ENCODE measurements at regions not wholly inside any gene's neighbourhood (a gene's known extent, or its start where the extent isn't known, plus 50 kb on each side); places are given as distances from the start of the nearest gene placed in this dataset.

- H3K4me3 ChIP-seq (ENCODE audit: low read depth, low read length): no peak overlapping the region
- H3K79me1 ChIP-seq (ENCODE audit: low read length): no peaks in the 10 kb centered on the region
- H4K91ac ChIP-seq (ENCODE audit: low read depth, low read length): no peak overlapping the region
- WGBS (ENCODE audit: extremely low coverage, insufficient coverage, insufficient read length): no CpG with 5 or more reads among the region's 4 CpGs
- H4K8ac ChIP-seq (ENCODE audit: low read depth, low read length): no peak overlapping the region
- H2BK12ac ChIP-seq (ENCODE audit: low read length): no peak overlapping the region
- no peaks in the 10 kb centered on the region for H3K36me3 ChIP-seq (ENCODE audit: control insufficient read depth in 1 of 2, insufficient read depth in 2 of 2, low read length in 2 of 2)
- H2AK5ac ChIP-seq (ENCODE audit: low read length): no peak overlapping the region
- no peak overlapping the region for H2BK120ac ChIP-seq (ENCODE audit: insufficient read depth, low read length, poor library complexity)
- no peak for DNase-seq
- H3K79me2 ChIP-seq (ENCODE audit: control insufficient read depth, insufficient read depth, low read length, poor library complexity): no peaks in the 10 kb centered on the region
- no peak overlapping the region for H2BK5ac ChIP-seq (ENCODE audit: low read depth, low read length, poor library complexity)
- no peak overlapping the region for H3K9ac ChIP-seq (ENCODE audit: low read length)
- H3K4ac ChIP-seq (ENCODE audit: low read depth, low read length): no peak overlapping the region
- H2AFZ ChIP-seq (ENCODE audit: insufficient read depth, low read length, poor library complexity): no peak overlapping the region
- no peak overlapping the region for H3K4me2 ChIP-seq (ENCODE audit: low read length)
- no peak overlapping the region for H3K14ac ChIP-seq (ENCODE audit: low read length)
- no peaks in the 10 kb centered on the region for H3K9me3 ChIP-seq (ENCODE audit: insufficient read depth, low read depth, low read length)
- no peak overlapping the region for H3K27ac ChIP-seq (ENCODE audit: low read depth, low read length)
- H3K23ac ChIP-seq (ENCODE audit: low read length): no peak overlapping the region
- no peaks in the 10 kb centered on the region for H3K27me3 ChIP-seq (ENCODE audit: insufficient read depth, low read length)
- H4K12ac ChIP-seq (ENCODE audit: low read depth, low read length): no peak overlapping the region
- no peaks in the 10 kb centered on the region for H3K4me1 ChIP-seq (ENCODE audit: control insufficient read depth in 1 of 2, insufficient read depth in 2 of 2, low read length in 2 of 2)
- H3K18ac ChIP-seq (ENCODE audit: low read length): no peak overlapping the region
These were observed 192.8 kb upstream of the GAS1 start for GRCh38 chr9:87140142-87140541.

- no peak overlapping the region for H4K8ac ChIP-seq (ENCODE audit: low read depth, low read length)
- no CpG with 5 or more reads among the region's 6 CpGs for WGBS (ENCODE audit: extremely low coverage, insufficient coverage, insufficient read length)
- H2BK120ac ChIP-seq (ENCODE audit: insufficient read depth, low read length, poor library complexity): no peak overlapping the region
- no peaks in the 10 kb centered on the region for H3K79me2 ChIP-seq (ENCODE audit: control insufficient read depth, insufficient read depth, low read length, poor library complexity)
- H3K36me3 ChIP-seq (ENCODE audit: control insufficient read depth in 1 of 2, insufficient read depth in 2 of 2, low read length in 2 of 2): no peaks in the 10 kb centered on the region
- no peak overlapping the region for H3K27ac ChIP-seq (ENCODE audit: low read depth, low read length)
- no peaks in the 10 kb centered on the region for H3K9me3 ChIP-seq (ENCODE audit: insufficient read depth, low read depth, low read length)
- H3K27me3 ChIP-seq (ENCODE audit: insufficient read depth, low read length): no peaks in the 10 kb centered on the region
- no peak overlapping the region for H3K14ac ChIP-seq (ENCODE audit: low read length)
- no peak overlapping the region for H3K4me3 ChIP-seq (ENCODE audit: low read depth, low read length)
- H3K9ac ChIP-seq (ENCODE audit: low read length): no peak overlapping the region
- no peak overlapping the region for H3K18ac ChIP-seq (ENCODE audit: low read length)
- H2BK12ac ChIP-seq (ENCODE audit: low read length): no peak overlapping the region
- H3K4me1 ChIP-seq (ENCODE audit: control insufficient read depth in 1 of 2, insufficient read depth in 2 of 2, low read length in 2 of 2): no peaks in the 10 kb centered on the region
- no peak overlapping the region for H3K23ac ChIP-seq (ENCODE audit: low read length)
- H4K91ac ChIP-seq (ENCODE audit: low read depth, low read length): no peak overlapping the region
- H3K79me1 ChIP-seq (ENCODE audit: low read length): no peaks in the 10 kb centered on the region
- no peak overlapping the region for H3K4me2 ChIP-seq (ENCODE audit: low read length)
- no peak for DNase-seq
- H4K12ac ChIP-seq (ENCODE audit: low read depth, low read length): no peak overlapping the region
- H2BK5ac ChIP-seq (ENCODE audit: low read depth, low read length, poor library complexity): no peak overlapping the region
- no peak overlapping the region for H3K4ac ChIP-seq (ENCODE audit: low read depth, low read length)
- no peak overlapping the region for H2AFZ ChIP-seq (ENCODE audit: insufficient read depth, low read length, poor library complexity)
- H2AK5ac ChIP-seq (ENCODE audit: low read length): no peak overlapping the region
These were observed 193.4 kb upstream of the GAS1 start for GRCh38 chr9:87140605-87141109.

GRCh38 chr9:87141124-87141523 lies 193.8 kb upstream of the GAS1 start:
- H3K4me1 ChIP-seq (ENCODE audit: control insufficient read depth in 1 of 2, insufficient read depth in 2 of 2, low read length in 2 of 2): no peaks in the 10 kb centered on the region
- H3K23ac ChIP-seq (ENCODE audit: low read length): no peak overlapping the region
- no CpG with 5 or more reads among the region's 8 CpGs for WGBS (ENCODE audit: extremely low coverage, insufficient coverage, insufficient read length)
- H3K27ac ChIP-seq (ENCODE audit: low read depth, low read length): no peak overlapping the region
- H3K4ac ChIP-seq (ENCODE audit: low read depth, low read length): no peak overlapping the region
- no peaks in the 10 kb centered on the region for H3K9me3 ChIP-seq (ENCODE audit: insufficient read depth, low read depth, low read length)
- H2AFZ ChIP-seq (ENCODE audit: insufficient read depth, low read length, poor library complexity): no peak overlapping the region
- no peak overlapping the region for H4K12ac ChIP-seq (ENCODE audit: low read depth, low read length)
- H3K4me2 ChIP-seq (ENCODE audit: low read length): no peak overlapping the region
- H3K18ac ChIP-seq (ENCODE audit: low read length): no peak overlapping the region
- H3K9ac ChIP-seq (ENCODE audit: low read length): no peak overlapping the region
- H3K4me3 ChIP-seq (ENCODE audit: low read depth, low read length): no peak overlapping the region
- no peak overlapping the region for H4K8ac ChIP-seq (ENCODE audit: low read depth, low read length)
- H3K79me2 ChIP-seq (ENCODE audit: control insufficient read depth, insufficient read depth, low read length, poor library complexity): no peaks in the 10 kb centered on the region
- no peak overlapping the region for H2BK12ac ChIP-seq (ENCODE audit: low read length)
- H3K36me3 ChIP-seq (ENCODE audit: control insufficient read depth in 1 of 2, insufficient read depth in 2 of 2, low read length in 2 of 2): no peaks in the 10 kb centered on the region
- H3K79me1 ChIP-seq (ENCODE audit: low read length): no peaks in the 10 kb centered on the region
- no peak overlapping the region for H3K14ac ChIP-seq (ENCODE audit: low read length)
- H2BK120ac ChIP-seq (ENCODE audit: insufficient read depth, low read length, poor library complexity): no peak overlapping the region
- H2BK5ac ChIP-seq (ENCODE audit: low read depth, low read length, poor library complexity): no peak overlapping the region
- H3K27me3 ChIP-seq (ENCODE audit: insufficient read depth, low read length): no peaks in the 10 kb centered on the region
- no peak for DNase-seq
- no peak overlapping the region for H4K91ac ChIP-seq (ENCODE audit: low read depth, low read length)
- H2AK5ac ChIP-seq (ENCODE audit: low read length): no peak overlapping the region

GRCh38 chr9:87146933-87147332 lies 199.6 kb upstream of the GAS1 start:
- H3K23ac ChIP-seq (ENCODE audit: low read length): no peak overlapping the region

More at GRCh38 chr9:87146933-87147332, 199.6 kb upstream of the GAS1 start:
- no peak overlapping the region for H3K27ac ChIP-seq (ENCODE audit: low read depth, low read length)
- H2AFZ ChIP-seq (ENCODE audit: insufficient read depth, low read length, poor library complexity): no peak overlapping the region
- no peaks in the 10 kb centered on the region for H3K36me3 ChIP-seq (ENCODE audit: control insufficient read depth in 1 of 2, insufficient read depth in 2 of 2, low read length in 2 of 2)
- H3K18ac ChIP-seq (ENCODE audit: low read length): no peak overlapping the region
- H3K79me1 ChIP-seq (ENCODE audit: low read length): peaks cover 12% of the 10 kb centered on the region
- H3K4me2 ChIP-seq (ENCODE audit: low read length): no peak overlapping the region
- H3K79me2 ChIP-seq (ENCODE audit: control insufficient read depth, insufficient read depth, low read length, poor library complexity): peaks cover 2% of the 10 kb centered on the region
- H4K91ac ChIP-seq (ENCODE audit: low read depth, low read length): no peak overlapping the region
- H3K4me3 ChIP-seq (ENCODE audit: low read depth, low read length): no peak overlapping the region
- H4K8ac ChIP-seq (ENCODE audit: low read depth, low read length): no peak overlapping the region
- no peaks in the 10 kb centered on the region for H3K9me3 ChIP-seq (ENCODE audit: insufficient read depth, low read depth, low read length)
- no peak overlapping the region for H3K4ac ChIP-seq (ENCODE audit: low read depth, low read length)
- no CpG with 5 or more reads among the region's 7 CpGs for WGBS (ENCODE audit: extremely low coverage, insufficient coverage, insufficient read length)
- no peak for DNase-seq
- peaks cover 6 to 10% of the 10 kb centered on the region in 2 experiments for H3K4me1 ChIP-seq (ENCODE audit: control insufficient read depth in 1 of 2, insufficient read depth in 2 of 2, low read length in 2 of 2)
- no peak overlapping the region for H4K12ac ChIP-seq (ENCODE audit: low read depth, low read length)
- no peak overlapping the region for H3K9ac ChIP-seq (ENCODE audit: low read length)
- H2AK5ac ChIP-seq (ENCODE audit: low read length): no peak overlapping the region
- H2BK120ac ChIP-seq (ENCODE audit: insufficient read depth, low read length, poor library complexity): no peak overlapping the region
- no peak overlapping the region for H3K14ac ChIP-seq (ENCODE audit: low read length)
- no peak overlapping the region for H2BK5ac ChIP-seq (ENCODE audit: low read depth, low read length, poor library complexity)
- H2BK12ac ChIP-seq (ENCODE audit: low read length): no peak overlapping the region
- no peaks in the 10 kb centered on the region for H3K27me3 ChIP-seq (ENCODE audit: insufficient read depth, low read length)
